ENCODE measurements at regions not wholly inside any gene's neighbourhood (a gene's known extent, or its start where the extent isn't known, plus 50 kb on each side); places are given as distances from the start of the nearest gene placed in this dataset.

DNA sequence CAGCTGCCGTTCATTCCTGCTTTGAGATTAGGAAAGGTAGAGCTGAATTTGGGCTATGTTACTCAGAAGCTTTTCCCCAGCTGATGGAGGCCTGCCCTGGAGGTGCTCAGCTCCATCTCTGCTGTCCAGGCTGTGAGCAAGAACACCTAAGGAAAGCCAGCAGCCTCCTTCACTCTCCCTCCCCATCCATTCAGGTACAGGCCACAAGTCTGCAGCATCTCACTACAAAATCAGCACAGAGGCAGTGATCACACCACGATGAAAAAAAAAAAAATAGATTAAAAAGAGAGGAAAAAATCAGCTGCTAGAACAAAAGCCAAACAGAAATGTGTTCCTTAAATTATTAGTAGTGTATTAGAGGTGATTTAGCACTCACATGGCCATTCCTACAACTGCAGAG lies 515.0 kb downstream of the CDH26 start:
- Histone ChIP-seq H4K91ac (ENCODE audit: insufficient read depth, low read depth, low read length) (no peak overlapping the region), H3K4me3 (ENCODE audit: insufficient read depth, low read depth, low read length) (no peak overlapping the region), H4K20me1 (ENCODE audit: insufficient read depth, low read length) (no peaks in the 10 kb centered on the region), H2BK5ac (ENCODE audit: low read depth, low read length, poor library complexity, severe bottlenecking) (no peak overlapping the region), H3K9ac (ENCODE audit: low read depth, low read length) (no peak overlapping the region), H3K4me1 (ENCODE audit: control insufficient read depth, insufficient read depth, low read length) (no peaks in the 10 kb centered on the region), H3K4ac (ENCODE audit: low read depth, low read length) (no peak overlapping the region), H2BK15ac (ENCODE audit: low read depth, low read length) (no peak overlapping the region), H3K36me3 (ENCODE audit: control insufficient read depth, insufficient read depth, low read length) (no peaks in the 10 kb centered on the region), H2AK5ac (ENCODE audit: low read depth, low read length) (no peak overlapping the region), H2AFZ (replicated peaks; ENCODE audit: low read length, poor library complexity) (no peak overlapping the region), H3K14ac (replicated peaks; ENCODE audit: low read depth, low read length) (no peak overlapping the region), H4K8ac (ENCODE audit: low read depth in 2 of 2, low read length in 2 of 2) (no peak overlapping the region), H2AK9ac (replicated peaks; ENCODE audit: low read depth, low read length, poor library complexity) (no peak overlapping the region), H3K56ac (ENCODE audit: extremely low read depth, insufficient read depth, low read length) (no peak overlapping the region), H3K9me3 (ENCODE audit: control insufficient read depth, insufficient read depth, low read length) (peaks cover 8% of the 10 kb centered on the region), H2BK120ac (ENCODE audit: low read depth, low read length) (no peak overlapping the region), H3K9me1 (ENCODE audit: insufficient read depth, low read length) (no peaks in the 10 kb centered on the region), H3K18ac (ENCODE audit: low read depth, low read length) (no peak overlapping the region), H3K23ac (ENCODE audit: low read depth, low read length) (no peak overlapping the region), H3K79me1 (ENCODE audit: low read depth in 1 of 2, low read length in 2 of 2) (no peaks in the 10 kb centered on the region), H3K4me2 (ENCODE audit: low read depth, low read length) (no peak overlapping the region), H3K27ac (ENCODE audit: insufficient read depth, low read length) (no peak overlapping the region), H4K5ac (ENCODE audit: low read depth, low read length) (no peak overlapping the region), H2BK20ac (ENCODE audit: low read depth, low read length) (no peak overlapping the region), H3K27me3 (ENCODE audit: control insufficient read depth, insufficient read depth, low read length) (no peaks in the 10 kb centered on the region; the same call in 1 of the 2 replicates)
- no peak for DNase-seq
- ChIA-PET CTCF (interaction anchor here (0.6 kb wide), 2 partner anchors 94 to 908 kb away, joined by 4 to 6 read pairs; no protein-coding TSS in a partner anchor), POLR2A (ENCODE audit: unreplicated experiment) (no interaction called here)
- ATAC-seq (ENCODE audit: low read depth), result no peak
- in situ Hi-C loops (cut with MboI; ENCODE audit: low sequenced_read_pairs), result no loop called here
- whole genome bisulfite sequencing, 2 experiments (ENCODE audit: extremely low coverage in 2 of 2, insufficient read length in 1 of 2), result no CpG with 5 or more reads among the region's 2 CpGs
- no TSS peak for BruUV-seq (replicated peaks)
- dilution Hi-C loops (cut with HindIII; ENCODE audit: low sequenced_read_pairs, unreplicated experiment), result no loop called here
- TF ChIP-seq, protein P1, sequence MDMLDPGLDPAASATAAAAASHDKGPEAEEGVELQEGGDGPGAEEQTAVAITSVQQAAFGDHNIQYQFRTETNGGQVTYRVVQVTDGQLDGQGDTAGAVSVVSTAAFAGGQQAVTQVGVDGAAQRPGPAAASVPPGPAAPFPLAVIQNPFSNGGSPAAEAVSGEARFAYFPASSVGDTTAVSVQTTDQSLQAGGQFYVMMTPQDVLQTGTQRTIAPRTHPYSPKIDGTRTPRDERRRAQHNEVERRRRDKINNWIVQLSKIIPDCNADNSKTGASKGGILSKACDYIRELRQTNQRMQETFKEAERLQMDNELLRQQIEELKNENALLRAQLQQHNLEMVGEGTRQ (IDR thresholded peaks at IDR 0.05; ENCODE audit: low read depth, low read length), result no peak
- TF ChIP-seq RAD21 (IDR thresholded peaks at IDR 0.05; ENCODE audit: low read length) (no peak), RFX5 (IDR thresholded peaks at IDR 0.05; ENCODE audit: low read depth, low read length) (no peak), POLR2A (IDR thresholded peaks at IDR 0.05; ENCODE audit: low read depth, low read length) (no peak), RCOR1 (IDR thresholded peaks at IDR 0.05; ENCODE audit: insufficient replicate concordance, low read length) (no peak), CEBPB (IDR thresholded peaks at IDR 0.05; ENCODE audit: low read depth, low read length) (no peak), CHD1 (IDR thresholded peaks at IDR 0.05; ENCODE audit: low read depth, low read length) (no peak), MAFK (IDR thresholded peaks at IDR 0.05; ENCODE audit: low read depth, low read length) (no peak), MXI1 (IDR thresholded peaks at IDR 0.05; ENCODE audit: borderline replicate concordance, low read depth, low read length) (no peak), FOS (IDR thresholded peaks at IDR 0.05; ENCODE audit: low read depth, low read length) (no peak), NFE2L2 (IDR thresholded peaks at IDR 0.05; ENCODE audit: low read depth, low read length) (no peak), MAZ (IDR thresholded peaks at IDR 0.05; ENCODE audit: borderline replicate concordance, low read depth, low read length) (no peak), SMC3 (IDR thresholded peaks at IDR 0.05; ENCODE audit: low read depth, low read length) (no peak), BHLHE40 (IDR thresholded peaks at IDR 0.05; ENCODE audit: low read depth, low read length) (no peak)
- TF ChIP-seq, protein P2, sequence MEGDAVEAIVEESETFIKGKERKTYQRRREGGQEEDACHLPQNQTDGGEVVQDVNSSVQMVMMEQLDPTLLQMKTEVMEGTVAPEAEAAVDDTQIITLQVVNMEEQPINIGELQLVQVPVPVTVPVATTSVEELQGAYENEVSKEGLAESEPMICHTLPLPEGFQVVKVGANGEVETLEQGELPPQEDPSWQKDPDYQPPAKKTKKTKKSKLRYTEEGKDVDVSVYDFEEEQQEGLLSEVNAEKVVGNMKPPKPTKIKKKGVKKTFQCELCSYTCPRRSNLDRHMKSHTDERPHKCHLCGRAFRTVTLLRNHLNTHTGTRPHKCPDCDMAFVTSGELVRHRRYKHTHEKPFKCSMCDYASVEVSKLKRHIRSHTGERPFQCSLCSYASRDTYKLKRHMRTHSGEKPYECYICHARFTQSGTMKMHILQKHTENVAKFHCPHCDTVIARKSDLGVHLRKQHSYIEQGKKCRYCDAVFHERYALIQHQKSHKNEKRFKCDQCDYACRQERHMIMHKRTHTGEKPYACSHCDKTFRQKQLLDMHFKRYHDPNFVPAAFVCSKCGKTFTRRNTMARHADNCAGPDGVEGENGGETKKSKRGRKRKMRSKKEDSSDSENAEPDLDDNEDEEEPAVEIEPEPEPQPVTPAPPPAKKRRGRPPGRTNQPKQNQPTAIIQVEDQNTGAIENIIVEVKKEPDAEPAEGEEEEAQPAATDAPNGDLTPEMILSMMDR (conservative IDR thresholded peaks at IDR 0.05; ENCODE audit: low read depth, low read length), result no peak
- TF ChIP-seq, protein P3, sequence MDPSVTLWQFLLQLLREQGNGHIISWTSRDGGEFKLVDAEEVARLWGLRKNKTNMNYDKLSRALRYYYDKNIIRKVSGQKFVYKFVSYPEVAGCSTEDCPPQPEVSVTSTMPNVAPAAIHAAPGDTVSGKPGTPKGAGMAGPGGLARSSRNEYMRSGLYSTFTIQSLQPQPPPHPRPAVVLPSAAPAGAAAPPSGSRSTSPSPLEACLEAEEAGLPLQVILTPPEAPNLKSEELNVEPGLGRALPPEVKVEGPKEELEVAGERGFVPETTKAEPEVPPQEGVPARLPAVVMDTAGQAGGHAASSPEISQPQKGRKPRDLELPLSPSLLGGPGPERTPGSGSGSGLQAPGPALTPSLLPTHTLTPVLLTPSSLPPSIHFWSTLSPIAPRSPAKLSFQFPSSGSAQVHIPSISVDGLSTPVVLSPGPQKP (IDR thresholded peaks at IDR 0.05; ENCODE audit: borderline replicate concordance, low read depth, low read length), result no peak
- intact Hi-C loops (cut with micrococcal nuclease), result no loop called here
